Tibial nerve (tissue), 4 donors: ENCODE measurements at regions not wholly inside any gene's neighbourhood (a gene's known extent, or its start where the extent isn't known, plus 50 kb on each side); places are given as distances from the start of the nearest gene placed in this dataset.

Source experiments
- CTCF ChIP-seq, 5 experiments: fragments of 200-600 bp in 3 of 5; fragments of 450-650 bp in 2 of 5; sonication (generic) in 3 of 5; IDR thresholded peaks; one replicate each; pipeline ENCODE4 v1.5.1; 2016 to 2019; ENCODE audit warnings: antibody characterized with exemption in 5 of 5, mild to moderate bottlenecking in 3 of 5, moderate library complexity in 2 of 5
- EP300 ChIP-seq, 2 donors: sonication (generic); formaldehyde crosslinking; IDR thresholded peaks; one replicate each; pipeline ENCODE4 v1.6.1; 2017; ENCODE audit warnings: antibody characterized with exemption in 2 of 2, mild to moderate bottlenecking in 1 of 2
- POLR2A ChIP-seq, 2 donors: fragments of 450-650 bp; IDR thresholded peaks; one replicate each; pipeline ENCODE4 v1.6.1; 2017; ENCODE audit warnings: antibody characterized with exemption in 2 of 2, mild to moderate bottlenecking in 2 of 2, moderate library complexity in 2 of 2

- TF ChIP-seq CTCF (IDR thresholded peaks at IDR 0.05) (no peak), POLR2A (IDR thresholded peaks at IDR 0.05) (no peak), EP300 (IDR thresholded peaks at IDR 0.05) (no peak)
Measured at GRCh38 chr3:134742202-134742601, 52.9 kb upstream of the EPHB1 start.
